ENCODE measurements at regions not wholly inside any gene's neighbourhood (a gene's known extent, or its start where the extent isn't known, plus 50 kb on each side); places are given as distances from the start of the nearest gene placed in this dataset.

- TF ChIP-seq, protein P1, sequence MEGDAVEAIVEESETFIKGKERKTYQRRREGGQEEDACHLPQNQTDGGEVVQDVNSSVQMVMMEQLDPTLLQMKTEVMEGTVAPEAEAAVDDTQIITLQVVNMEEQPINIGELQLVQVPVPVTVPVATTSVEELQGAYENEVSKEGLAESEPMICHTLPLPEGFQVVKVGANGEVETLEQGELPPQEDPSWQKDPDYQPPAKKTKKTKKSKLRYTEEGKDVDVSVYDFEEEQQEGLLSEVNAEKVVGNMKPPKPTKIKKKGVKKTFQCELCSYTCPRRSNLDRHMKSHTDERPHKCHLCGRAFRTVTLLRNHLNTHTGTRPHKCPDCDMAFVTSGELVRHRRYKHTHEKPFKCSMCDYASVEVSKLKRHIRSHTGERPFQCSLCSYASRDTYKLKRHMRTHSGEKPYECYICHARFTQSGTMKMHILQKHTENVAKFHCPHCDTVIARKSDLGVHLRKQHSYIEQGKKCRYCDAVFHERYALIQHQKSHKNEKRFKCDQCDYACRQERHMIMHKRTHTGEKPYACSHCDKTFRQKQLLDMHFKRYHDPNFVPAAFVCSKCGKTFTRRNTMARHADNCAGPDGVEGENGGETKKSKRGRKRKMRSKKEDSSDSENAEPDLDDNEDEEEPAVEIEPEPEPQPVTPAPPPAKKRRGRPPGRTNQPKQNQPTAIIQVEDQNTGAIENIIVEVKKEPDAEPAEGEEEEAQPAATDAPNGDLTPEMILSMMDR (IDR thresholded peaks at IDR 0.05), result no peak
- TF ChIP-seq POLR2A (IDR thresholded peaks at IDR 0.05), result no peak
- TF ChIP-seq EP300 (IDR thresholded peaks at IDR 0.05), result no peak
- no peak for TF ChIP-seq POLR2AphosphoS5 (IDR thresholded peaks at IDR 0.05)
Measured at GRCh38 chr9:1916655-1917054, 98.5 kb upstream of the SMARCA2 start.

All from stomach (tissue), 4 donors.